Stromal cell of bone marrow (primary cell): ENCODE measurements at regions not wholly inside any gene's neighbourhood (a gene's known extent, or its start where the extent isn't known, plus 50 kb on each side); places are given as distances from the start of the nearest gene placed in this dataset.
"Not testable (repeated sequence)": the region's sequence is repeated elsewhere in the genome, so short reads cannot be mapped to it uniquely, and the experiment has no call there.

Experiments used
- DNase-seq: peaks from one replicate; pipeline ENCODE4 v3.0.0-alpha.2; 2012; ENCODE audit warnings: low read depth

DNA sequence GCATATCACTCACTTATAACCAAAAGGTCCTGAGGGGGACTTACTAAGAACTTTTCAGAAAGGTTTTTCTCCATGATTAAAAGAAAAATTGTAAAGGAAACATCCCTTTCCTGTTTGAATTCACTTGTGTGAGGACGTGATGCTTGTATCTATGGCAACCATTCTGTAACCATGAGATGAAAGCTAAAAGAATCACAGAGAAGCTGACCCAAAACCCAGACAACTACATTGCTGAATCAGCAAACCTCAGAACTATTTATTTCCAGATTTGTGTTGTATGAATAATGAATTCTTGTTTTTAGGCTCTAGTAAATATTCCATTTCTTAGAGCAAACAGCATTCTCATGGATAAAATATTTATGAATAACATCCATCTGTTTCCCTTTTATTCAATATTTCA lies 91.2 kb downstream of the RCHY1 start:
- DNase-seq, result no peak

DNA sequence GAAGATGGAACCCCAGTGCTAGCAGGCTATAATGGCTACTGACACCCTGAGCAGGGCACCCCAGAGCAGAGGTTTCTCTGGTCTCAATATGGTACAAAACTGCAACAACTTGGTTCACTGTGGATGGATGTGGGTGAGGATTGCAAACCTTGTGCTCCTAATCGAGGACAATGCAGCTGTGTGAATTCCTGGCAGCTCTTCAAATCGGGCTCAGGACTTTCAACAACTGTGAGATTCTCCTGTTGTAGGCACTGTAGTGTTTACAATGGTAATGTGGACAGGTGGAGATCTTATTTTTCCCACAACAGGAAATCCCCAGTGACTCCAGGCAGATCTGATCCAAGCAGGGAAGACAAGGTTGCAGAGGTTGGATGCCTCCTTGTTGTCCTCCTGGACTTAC lies 101.5 kb downstream of the RCHY1 start:
- no peak for DNase-seq

DNA sequence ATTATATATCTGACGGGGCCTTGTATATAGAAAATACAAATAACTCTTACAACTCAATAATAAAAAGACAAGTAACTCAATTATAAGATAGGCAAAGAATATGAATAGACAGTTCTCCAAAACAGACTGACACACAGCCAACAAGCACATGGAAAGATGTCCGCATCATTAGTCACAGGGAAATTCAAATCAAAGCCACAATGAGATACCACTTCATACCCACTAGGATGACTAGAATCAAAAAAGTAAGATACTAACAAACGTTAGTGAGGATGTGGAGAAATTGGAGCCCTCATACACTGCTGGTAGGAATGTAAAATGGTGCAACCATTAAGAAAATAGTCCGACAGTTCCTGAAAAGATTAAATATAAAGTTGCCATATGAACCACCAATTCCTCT lies 115.7 kb downstream of the RCHY1 start:
- DNase-seq, result no peak

DNA sequence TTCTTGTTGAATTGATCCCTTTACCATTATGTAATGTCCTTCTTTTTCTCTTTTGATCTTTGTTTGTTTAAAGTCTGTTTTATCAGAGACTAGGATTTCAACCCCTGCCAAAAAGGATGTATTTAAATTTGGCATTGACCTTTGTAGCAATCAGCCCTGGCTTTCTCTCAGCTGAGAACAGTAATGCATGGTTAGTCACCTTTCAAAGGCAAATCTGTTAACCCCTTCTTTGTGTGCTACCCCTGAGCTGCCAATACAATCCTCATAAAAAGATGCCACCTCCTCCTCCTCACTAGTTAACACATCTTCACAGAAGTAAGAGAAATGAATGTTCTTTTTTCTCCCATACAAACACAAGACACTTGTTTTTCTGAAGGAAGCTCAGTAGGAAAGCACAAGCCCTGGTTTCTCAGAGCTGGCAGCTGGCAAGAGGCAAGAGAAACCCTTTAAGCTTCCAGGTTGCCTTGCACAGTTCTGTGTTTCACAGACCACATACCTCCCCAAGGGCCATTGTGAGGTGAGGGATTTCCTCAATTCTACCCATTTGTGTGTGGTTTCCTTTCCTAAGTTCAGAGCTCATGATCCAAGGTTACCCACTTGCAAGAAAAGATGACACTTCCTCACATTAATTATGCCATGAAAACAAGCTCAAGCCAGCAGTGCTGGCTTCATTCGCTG lies 122.6 kb downstream of the RCHY1 start:
- no peak for DNase-seq

DNA sequence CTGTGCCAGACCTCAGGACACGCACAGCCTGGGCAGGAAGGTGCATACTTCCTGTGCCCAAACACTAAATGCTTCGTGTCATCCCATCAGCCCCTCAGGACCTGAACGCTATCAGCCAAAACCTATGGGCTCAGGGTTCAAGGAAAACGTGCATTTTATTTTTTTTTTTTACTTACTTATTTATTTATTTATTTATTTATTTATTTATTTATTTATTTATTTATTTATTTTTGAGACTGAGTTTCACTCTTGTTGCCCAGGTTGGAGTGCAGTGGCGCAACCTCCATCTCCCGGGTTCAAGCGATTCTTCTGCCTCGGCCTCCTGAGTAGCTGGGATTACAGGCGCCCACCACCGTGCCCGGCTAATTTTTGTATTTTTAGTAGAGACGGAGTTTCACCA lies 127.8 kb downstream of the RCHY1 start:
- not testable (repeated sequence) for DNase-seq

DNA sequence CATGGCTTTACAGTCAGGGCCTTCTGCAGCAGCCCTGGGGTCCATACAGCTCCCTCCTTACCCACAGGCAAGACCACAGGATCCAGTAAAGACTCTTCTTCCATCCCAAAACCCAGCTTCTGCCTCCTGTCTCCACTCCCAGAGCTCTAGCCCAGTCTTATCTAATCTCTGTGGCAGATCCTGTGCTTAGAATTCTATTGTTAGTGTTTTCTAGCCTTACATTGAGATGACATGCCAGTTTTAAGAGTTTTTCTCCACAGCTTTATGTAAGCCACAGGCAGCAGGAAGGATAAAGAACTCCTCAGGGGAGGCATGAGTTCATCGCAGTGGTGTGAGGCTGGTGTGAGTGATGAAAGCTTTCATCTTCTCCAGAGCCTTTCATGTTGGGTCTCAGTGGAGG lies 129.1 kb downstream of the RCHY1 start:
- DNase-seq, result no peak

DNA sequence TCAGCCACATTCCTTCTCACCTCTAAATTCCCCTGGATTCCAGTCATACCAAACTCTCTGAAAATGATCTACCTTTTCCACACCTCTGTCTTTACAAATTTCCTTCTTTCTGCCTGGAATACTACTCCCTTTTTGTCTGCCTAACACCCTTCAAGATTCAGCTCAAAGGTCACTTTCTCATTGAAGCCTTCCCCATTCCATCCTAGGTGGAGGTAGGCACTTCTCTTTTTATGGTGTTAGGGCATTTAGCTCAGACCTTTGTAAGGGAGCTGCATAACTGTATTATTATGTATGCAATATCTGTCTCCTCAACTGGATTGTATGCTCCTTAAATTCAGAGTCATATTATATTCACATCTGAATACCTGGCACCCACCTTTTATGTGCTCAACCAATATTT lies 137.7 kb downstream of the RCHY1 start:
- DNase-seq, result no peak

DNA sequence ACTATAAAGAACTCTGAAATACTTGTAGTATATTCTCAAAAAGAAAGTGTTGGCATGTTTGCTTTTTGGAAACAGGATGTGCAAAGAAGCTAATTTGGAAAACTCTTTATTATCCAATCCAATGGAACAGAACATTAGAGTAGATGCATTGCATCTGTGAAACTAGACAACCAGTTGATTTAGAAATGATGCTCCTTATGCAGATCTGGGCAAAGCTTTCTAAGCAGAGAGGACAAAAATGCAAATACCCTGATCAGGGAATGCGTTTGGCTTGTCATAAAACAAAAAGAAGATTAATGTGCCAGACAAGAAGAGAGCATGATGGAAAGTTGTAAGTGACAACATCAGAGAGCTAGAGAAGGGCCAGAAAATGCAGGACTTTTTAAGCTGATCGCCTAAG lies 142.3 kb downstream of the RCHY1 start:
- no peak for DNase-seq

DNA sequence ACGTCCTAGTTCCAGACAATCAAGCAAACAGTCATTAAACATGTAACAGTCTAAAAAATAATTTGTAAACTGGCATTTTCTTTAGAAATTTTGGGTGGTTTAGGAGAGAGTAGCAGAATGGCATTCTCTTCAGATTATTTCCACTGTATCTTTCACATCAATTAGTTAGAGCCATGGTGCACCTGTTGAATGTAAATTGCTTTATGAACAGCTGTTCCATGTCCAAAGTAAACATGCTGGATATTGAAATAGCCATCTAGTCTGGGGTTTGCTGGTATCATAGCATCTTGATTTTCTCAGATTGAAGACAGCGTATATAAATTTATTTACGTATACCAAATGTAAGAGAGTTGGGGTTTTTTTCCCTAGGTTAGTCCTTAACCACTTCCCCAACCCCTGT lies 143.6 kb downstream of the RCHY1 start:
- DNase-seq, result no peak

DNA sequence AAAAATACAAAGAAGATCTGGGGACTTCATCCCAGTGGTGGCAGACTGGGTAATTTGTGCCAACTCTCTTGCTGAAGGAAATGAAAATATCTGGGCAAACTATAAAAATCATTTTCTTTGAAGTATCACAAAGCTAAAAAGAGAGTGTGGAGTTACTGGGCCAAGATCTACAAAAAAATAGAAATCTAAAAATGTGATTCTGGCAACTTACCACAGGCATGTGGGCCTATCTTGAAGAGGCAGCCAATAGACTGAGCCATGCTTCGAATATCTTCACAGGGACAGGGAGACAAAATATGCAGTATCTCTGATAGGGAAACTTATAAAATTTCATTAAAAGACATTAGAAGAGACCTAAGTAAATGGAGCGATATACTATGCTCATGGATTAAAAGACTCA lies 168.8 kb downstream of the RCHY1 start:
- DNase-seq, result no peak

DNA sequence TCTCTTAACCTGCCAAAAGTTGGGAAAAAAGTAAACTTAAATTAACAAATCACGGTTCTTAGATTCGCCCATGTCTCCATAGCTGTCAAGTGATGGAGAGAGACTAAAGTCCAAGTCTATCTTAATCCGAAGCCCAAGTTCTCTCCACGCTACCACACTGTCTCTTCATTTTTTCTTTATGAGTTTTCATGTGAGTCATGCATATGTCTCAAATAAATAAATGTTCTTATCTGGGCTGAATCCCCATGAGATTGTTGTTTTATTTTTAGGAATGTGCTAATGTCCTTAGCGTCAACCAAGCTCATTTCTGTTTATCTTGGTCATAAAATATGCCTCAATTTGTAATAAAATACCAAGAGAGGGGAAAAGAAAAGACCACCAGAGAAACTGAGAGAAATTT lies 169.3 kb downstream of the RCHY1 start:
- peak; percentile 36 for DNase-seq

DNA sequence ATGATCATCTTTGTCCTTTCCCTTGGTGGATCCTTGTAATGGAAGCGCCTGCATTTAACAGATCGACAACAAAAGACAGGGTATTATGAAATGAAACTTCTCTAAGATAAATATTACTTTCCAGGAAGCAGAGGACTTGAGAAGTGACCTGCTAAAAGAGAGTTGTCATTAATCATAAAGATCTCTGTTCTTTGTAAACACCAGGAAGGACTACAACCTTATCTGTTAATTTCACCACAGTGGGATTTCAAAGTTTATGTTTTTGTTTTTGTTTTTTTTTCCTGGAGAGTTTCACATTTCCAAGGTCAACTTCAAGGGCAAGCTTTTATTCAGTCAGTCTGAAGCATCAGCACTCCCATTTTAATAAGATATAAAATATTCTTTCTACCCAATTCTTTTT lies 170.9 kb downstream of the RCHY1 start:
- DNase-seq, result no peak

DNA sequence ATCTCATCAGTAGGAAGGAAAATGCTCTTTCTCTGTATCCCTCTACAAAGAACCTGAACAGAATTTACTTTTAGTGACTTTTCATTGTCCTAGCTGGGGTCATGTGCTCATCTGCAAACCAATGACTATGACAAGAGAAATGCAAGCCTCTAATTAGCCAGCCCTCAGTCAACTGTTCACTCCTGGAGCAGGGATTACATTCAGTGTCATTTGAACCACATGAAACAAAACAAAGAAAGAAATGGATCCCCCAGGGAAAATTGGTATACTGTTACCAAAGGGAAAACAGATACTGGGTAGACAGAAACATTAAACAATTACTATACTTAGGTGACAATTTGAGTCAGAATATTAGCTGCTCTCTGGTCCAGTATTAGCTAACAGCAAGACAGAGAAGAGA lies 173.6 kb downstream of the RCHY1 start:
- no peak for DNase-seq

DNA sequence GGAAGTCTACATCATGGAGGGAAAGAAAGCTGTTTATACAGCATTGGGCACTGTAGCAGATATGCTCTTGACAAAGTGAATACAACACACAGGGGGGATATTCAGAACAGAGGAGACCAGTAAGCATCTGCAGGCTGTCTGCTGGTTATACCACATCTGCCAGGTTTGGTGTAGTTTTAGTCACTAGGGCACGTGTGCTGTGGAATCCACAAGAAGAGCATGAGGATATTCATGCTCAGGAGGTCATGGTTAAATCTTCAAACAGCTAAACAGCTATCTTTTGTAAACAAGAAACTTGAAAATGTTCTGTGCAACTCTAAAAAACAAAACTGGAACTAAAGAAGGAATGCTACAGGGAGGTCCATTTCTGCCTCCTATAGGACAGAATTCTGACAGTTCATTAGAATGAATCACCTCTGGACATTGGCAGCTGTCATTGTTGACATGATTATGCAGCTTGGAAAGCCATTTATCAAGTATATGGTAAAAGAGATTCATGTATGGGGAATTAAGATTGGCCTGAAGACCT lies 175.8 kb downstream of the RCHY1 start:
- DNase-seq, result no peak

DNA sequence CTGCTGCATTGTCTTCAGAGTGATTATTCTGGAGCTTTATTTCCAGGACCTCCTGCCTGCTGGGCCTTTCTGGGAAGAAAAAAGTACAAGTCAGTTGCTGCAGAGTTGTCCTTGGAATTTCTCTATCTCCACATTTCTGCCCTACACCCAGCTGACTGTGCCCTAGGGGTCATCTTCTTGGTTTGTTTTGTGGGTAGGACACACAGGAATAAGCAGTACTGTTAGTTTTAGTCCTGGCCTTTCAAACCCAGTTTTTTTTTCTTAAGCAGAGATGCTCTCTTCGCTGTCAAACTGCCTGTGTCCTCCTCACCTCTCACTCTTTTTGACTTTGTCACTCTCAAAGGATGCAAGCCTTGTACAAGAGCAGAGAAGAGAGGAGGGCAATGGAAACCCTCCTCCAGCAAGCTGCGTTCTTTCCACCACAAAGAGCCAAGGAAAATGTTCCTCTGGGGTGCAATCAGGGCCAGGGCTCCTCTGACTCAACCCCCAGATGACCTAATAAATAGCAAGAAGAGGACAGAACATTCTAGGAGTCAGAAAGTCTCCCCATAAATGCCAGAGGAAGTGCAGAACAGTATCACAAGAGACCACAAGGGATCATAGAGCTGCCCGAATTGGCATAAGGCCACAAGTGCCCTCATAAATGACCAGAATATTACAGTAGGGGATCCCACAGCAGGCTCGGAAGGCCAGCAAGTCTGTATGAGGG lies 186.2 kb downstream of the RCHY1 start:
- no peak for DNase-seq

DNA sequence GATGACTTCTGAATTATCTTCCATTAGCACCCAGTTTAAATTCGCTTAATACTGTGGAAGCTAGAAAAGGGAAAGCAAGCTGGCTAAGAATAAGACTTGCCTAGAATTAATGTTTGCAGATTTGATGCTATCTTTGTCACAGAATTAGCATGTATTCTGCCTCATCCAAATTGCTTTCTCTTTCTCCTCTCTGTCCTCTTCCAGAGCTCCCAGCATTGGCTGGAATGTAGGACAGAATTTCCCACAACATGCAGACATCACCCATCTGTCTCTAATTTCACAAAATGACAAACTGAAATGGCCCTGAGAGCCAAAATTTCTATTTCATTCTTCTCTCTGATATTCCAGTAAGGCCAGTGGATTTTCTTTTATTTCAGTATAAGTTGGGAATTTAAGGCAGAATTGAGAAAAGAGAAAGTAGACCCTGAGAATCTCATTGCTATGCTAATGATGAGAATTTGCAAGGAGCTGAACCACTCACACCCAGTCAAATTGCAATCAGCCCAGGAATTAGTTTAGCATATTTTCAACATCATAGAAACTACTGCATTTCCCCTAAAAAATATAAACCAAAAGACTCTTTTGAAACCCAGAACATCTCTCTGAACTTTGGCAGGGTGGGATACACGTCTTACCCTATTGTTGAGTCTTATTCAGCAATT lies 188.8 kb downstream of the RCHY1 start:
- DNase-seq, result no peak

DNA sequence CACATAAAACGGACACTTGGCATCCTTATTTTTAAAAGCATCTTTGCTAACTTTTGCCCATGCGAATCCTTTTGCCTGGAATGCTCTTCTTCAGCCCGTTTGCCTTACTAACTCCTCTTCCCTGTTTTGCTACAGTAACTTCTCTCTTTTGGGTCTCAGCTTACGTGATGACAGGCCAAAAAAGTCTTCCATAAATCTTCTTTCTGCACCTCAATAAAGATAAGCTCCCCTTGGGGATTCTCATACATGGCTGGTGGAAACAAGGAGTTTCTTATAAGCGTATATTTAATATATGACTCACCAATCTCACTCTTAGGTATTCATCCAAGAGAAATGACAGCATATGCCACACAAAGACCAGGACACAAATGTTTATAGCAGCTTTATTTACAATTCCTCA lies 192.7 kb downstream of the RCHY1 start:
- DNase-seq, result no peak

DNA sequence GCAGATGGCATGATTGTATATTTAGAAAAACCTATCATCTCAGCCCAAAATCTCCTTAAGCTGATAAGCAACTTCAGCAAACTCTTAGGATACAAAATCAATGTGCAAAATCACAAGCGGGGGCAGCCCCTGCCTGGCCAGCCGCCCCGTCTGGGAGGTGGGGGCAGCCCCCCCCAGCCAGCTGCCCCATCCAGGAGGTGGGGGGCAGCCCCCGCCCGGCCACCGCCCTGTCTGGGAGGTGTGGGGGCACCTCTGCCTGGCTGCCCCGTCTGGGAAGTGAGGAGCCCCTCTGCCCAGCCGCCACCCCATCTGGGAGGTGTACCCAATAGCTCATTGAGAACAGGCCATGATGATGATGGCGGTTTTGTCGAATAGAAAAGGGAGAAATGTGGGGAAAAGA lies 196.6 kb downstream of the RCHY1 start:
- not testable (repeated sequence) for DNase-seq

DNA sequence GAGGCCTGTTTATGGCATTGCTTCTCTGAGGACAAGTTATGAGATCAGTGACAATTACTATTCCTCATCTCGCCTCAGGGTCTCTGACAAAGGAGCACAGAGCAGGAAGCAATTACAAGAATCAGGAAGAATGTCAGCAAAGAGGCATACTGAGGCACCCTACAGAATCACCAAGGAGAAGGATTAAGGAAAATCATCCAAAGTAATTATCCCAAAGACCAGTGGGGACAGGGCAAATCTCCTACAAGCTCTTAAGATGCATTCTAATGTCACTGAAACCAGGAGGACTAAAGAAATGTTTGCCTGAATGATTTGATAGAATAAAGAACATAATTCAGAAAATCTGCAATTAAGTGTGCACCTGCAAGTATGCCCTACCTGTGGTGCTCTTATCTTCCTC lies 206.2 kb downstream of the RCHY1 start:
- DNase-seq, result no peak

DNA sequence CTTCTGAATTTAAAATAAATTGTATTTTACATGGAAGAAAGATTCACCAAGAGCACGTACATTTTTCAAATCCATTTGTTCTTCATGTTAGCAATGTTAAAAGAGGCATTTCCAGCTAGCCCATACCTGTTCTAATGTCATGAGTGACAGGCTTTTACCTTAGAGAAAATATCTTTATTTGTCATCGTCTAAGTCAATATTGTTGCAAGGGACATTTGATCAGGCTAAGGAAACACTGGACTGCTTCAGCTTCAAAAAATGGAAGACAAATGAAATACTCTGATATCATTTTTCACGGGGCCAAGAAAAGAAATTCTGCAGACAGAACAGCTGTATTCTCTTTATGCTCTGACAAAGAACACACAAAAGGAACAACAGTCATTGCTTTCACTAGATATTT lies 207.7 kb downstream of the RCHY1 start:
- DNase-seq, result no peak

DNA sequence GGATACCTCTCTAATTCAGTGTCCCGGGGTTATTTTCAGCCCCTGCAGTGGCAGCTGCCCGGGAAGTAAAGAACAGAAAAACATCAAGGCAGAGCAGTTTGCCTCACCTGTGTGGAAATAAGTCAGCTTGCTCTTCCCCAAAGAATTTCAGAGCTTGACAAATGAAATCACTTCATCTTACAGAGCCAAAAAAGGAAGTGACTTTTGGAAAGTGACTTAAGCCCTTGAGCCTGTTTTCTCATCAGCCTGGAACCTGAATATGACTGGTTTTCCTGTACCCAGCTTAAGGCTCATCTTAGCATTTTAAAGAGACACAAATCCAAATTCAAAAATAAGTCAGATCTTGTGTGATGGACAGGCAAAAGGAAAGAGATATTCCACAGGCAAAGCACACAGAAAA lies 211.6 kb downstream of the RCHY1 start:
- DNase-seq, result no peak

DNA sequence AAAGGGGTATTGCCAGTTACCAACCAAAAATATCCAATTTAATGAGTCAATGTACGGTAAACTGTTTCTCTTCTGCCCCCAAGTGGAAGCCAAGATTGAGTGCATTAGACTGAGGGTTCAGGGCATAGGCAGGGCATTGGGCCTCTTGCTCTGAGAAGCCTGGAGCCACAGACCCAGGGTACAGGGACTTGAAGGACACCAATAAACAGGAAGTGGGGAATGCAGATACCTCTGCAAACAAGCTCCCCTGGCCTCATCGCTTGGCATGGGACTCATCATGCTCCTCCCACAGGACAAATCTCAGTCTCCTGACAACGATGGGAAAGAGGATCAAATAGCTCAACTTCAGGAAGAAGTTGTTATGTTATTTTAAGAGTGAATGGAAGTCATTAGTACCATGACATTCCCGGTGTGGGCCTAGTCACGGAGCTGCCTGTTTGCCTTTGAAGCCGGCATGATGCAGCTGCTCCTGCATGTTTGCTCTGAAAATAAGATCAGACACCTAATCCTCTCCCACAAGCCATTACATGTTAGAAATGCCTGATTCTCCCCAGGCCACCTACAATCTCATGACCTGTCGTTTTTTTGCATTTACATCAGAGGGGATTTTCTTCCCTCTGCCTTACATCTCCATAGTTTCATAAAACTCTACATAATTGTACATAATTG lies 224.2 kb downstream of the RCHY1 start:
- peak; percentile 11 for DNase-seq
